NCI-H1930 (cell line): ENCODE measurements at regions not wholly inside any gene's neighbourhood (a gene's known extent, or its start where the extent isn't known, plus 50 kb on each side); places are given as distances from the start of the nearest gene placed in this dataset.
A peak's percentile ranks its signal among the peaks of the same experiment; 100 is the strongest.
"Not testable (repeated sequence)": the region's sequence is repeated elsewhere in the genome, so short reads cannot be mapped to it uniquely, and the experiment has no call there.

Source experiments
- DNase-seq, 2 experiments: peaks; one replicate each; lab custom pipeline; 2025; lab: John Stamatoyannopoulos, UW

DNA sequence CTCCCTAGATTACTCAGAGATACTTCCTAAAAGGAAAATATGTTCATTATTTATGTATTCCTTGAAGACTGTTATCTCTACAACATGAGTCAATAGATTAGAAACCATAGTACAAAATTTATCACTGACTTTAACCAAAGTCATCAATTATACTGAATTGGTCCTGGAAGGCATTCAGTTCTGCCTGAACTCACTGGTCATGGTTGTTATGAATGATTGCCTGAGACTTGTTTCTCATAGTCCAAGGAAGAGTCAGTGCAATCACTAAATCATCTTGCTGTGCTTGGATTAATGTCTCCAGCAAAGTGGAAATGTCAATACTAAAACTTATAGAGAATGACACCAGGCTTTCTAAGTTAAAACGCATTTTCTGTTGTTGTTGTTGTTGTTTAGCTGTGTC, 878.6 kb upstream of the MANEA start:
- DNase-seq, result no peak

- DNase-seq, result not testable (repeated sequence)
These were observed 890.1 kb upstream of the MANEA start for GRCh38 chr6:94687255-94687654.

DNA sequence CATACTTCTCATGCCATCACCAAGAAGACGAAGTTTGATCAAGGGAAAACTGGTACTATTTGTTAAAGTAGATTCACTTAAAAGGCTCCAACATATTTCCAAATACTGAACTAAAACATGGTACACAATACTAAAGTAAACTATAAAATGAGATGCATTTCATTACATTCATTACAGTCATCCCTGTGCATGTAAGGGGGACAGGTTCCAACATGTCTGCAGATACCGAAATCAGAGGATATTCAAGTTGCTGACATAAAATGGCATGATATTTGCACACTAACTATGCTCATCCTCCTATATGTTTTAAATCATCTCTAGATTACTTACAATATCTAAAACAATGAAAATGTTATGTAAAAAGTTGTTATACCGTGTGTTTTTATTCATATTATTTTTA, 893.9 kb upstream of the MANEA start:
- DNase-seq, result no peak

- no peak for DNase-seq
These were observed 896.6 kb upstream of the MANEA start for GRCh38 chr6:94680669-94681212.

- DNase-seq, result no peak
These were observed 904.1 kb upstream of the MANEA start for GRCh38 chr6:94673251-94673650.

DNA sequence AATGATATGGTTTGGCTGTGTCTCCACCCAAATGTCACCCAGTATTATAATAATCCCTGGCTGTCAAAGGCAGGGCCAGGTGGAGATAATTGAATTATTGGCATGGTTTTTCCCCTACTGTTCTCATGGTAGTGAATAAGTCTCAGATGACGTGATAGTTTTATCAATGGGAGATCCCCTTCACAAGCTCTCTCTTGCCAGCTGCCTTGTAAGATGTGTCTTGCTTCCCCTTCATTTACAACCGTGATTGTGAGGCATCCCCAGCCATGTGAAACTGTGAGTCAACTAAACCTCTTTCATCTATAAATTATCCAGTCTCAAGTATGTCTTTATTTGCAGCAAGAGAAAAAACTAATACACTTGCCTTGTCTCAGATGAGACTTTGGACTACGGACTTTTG, 907.3 kb upstream of the MANEA start:
- no peak for DNase-seq

DNA sequence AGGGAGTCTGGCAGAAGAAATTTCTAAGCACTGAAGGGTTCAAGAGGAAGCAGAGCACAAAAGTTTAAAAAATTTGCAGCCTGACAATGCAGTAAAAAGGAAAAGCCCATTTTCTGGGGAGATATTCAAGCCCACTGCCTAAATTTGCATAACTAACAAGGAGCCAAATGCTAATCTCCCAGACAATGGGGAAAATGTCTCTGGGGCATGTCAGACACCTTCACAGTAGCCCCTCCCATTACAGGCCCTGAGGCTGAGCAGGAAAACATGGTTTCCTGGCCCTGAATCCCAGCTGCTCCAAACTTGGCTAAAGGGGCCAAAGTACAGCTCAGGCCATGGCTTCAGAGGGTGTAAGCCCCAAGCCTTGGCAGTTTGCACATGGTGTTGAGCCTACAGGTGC, 908.5 kb upstream of the MANEA start:
- DNase-seq, result no peak

GRCh38 chr6:94658929-94659328, 918.4 kb upstream of the MANEA start:
- no peak for DNase-seq

DNA sequence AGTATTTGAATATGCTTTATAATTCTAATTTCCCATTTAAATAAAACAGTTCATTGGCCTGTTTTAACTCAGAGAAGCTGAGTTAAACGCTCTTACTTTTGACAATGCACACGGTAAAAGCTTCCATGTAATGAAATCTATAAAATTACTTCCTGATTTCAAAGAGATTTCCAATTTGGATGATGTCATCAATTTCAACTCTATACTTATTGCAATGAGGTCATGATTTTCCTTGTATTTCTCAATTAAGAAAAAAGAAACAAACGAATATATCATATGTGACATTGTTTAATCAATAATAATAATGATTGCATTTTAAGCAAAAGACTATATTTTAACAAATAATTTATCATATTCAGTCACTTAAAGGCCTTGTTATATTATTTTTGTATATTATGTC, 926.1 kb upstream of the MANEA start:
- no peak for DNase-seq

- DNase-seq, result no peak
These were observed 932.1 kb upstream of the MANEA start for GRCh38 chr6:94645191-94645590.

GRCh38 chr6:94639564-94639963, 937.8 kb upstream of the MANEA start:
- DNase-seq, result no peak

- no peak for DNase-seq
These were observed 940.5 kb upstream of the MANEA start for GRCh38 chr6:94636780-94637385.

DNA sequence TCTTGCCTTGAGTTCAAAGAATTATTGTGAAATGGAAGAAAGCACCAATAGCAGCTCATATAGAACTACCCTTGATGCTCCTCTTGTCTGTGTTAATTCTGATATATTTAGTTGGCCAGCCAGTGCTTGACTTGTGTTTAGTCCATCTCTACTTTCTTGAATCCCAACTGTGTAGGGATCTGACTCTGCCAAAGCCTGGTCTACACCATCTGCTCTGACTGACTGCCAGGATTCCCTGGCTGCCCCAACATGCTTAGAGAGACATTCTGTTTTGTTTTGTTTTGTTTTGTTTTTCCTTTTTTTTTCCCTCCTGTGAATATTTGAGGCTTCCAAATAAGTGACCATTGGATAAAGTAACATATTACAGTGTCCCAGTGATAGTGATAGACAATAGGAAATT, 953.7 kb upstream of the MANEA start:
- no peak for DNase-seq

DNA sequence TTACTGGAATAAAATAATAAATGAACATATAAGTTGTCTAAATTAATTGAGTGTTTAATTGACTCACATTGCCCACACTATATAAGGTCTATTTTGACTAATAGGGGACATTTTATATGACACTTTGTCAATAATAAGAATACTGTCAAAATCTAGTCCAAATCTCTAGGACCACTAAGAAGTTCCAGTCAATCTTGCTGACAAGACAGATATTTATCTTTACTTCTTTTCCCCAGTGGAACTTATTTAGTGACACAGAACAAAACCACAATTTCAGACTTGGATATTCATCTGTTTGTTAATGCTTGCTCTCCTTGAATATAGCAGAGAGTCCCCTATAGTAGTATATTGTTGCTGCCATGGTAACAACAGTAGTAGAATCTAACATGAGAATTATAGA, 954.6 kb upstream of the MANEA start:
- DNase-seq, result no peak

- no peak for DNase-seq
These were observed 976.7 kb upstream of the MANEA start for GRCh38 chr6:94600636-94601035.

GRCh38 chr6:94597487-94597886, 979.8 kb upstream of the MANEA start:
- DNase-seq, result no peak

DNA sequence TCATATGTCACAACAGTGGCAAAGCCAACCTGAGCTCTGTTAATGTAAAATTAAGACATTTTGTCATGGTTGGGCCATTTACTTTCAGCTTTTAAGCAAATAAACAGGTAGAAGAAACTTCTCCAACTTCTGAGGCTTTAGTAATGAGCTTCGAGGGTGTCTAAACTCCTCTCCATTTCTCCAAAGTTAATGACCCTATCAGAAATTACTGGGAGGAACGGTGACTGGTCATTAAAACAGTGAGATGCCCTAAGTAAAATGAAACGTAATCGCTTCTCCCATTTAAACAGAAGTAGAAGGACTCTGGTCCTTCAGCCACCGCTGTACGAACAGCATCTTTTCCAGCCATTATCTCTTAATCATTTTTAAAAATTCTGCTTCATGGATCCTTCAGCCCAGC, 986.9 kb upstream of the MANEA start:
- no peak for DNase-seq

GRCh38 chr6:94588301-94588700, 989.0 kb upstream of the MANEA start:
- no peak for DNase-seq

DNA sequence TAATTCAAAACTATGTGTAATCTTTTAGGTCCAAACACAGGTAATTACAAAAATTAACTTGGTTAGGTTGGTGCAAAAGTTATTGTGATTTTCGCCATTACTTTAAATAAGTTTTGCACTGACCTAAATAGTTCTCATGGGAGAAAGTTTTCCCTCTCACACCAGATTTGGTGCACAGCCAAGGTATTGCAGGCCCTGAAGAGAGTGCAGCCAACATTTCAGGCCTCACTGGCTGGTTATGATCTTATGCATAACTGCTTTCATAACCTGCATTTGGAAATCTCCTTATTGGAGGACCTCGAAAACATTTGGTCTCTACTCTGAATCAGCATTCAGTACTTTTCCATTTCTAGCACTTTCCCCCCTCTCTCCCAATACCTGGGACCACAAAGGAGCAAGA, 993.1 kb upstream of the MANEA start:
- DNase-seq, result no peak

GRCh38 chr6:94570581-94570980, 1006.8 kb upstream of the MANEA start:
- peak; percentile 1 to 13 for DNase-seq

DNA sequence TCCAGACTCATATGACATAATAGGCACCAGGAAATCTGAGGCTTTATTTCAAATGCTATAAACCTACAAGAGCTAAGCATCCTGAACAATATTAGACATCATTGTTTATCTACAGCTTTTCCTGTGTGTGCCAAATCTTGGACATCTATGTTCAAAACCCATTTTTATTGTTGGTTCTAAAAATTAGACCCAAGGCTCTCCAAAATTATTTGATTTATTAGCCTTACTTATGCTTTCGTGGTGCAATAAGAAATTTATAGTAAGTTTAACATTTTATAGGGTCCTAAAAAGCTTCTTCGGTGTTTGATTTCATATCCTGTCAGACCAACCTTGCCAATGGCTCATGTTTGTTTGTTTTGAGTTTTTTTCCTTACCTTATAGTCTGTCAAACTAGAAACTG, 1014.5 kb upstream of the MANEA start:
- DNase-seq, result no peak

DNA sequence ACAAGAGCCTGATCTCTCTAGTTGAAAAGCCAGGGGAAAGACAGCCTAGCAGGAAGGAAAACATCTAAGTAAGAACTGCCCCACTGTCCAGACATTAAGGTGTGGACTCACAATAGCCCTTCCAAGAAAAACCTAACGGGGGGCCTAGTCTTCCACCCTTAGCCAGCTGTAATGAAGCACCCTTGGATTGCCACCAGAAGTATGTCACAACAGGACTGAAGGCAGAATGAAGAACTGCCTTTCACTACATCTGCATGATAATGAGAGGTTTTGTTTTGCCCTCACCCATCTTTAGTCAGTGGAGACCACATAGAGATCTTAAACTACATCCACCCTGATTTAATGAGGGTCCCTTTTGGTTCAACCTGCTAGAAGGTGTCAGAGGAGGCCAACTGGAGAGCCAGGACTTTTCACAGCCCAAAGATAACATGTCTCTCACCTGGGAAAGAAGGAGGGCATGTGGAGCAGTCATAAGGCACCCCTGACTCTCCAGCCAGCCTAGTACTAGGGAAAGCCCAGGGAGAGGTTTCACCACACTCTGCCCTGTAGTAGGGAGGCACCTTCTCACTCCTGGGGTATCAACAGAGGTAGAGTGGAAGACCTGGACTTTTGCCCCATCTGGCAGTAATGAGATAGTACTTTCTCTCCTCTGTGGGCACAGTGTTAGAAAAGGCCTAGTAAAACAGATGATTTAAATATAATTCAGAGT, 1017.4 kb upstream of the MANEA start:
- no peak for DNase-seq

DNA sequence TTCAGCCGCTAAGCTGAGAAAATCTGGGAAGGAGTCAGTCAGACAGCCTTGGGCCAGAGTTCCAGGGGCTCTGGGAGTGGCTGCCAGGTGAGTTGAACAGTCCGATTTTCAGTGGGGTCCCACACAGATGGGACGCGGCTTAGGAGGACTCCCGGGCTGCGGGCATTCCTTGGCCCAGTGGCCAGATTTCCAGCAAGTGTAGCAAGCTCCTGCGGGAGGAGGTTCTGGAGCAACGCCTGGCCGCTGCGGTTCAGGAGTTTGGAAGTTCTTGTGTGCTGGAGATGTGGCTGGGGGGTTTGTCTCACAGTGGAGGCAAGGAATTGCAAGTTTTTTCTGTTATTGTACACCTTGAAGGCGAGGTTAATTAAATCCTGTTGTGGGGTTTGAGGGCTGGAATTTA, 1020.1 kb upstream of the MANEA start:
- DNase-seq, result not testable (repeated sequence)

GRCh38 chr6:94548201-94548600, 1029.1 kb upstream of the MANEA start:
- no peak for DNase-seq
